Fibroblast of skin of abdomen (primary cell): ENCODE measurements at regions not wholly inside any gene's neighbourhood (a gene's known extent, or its start where the extent isn't known, plus 50 kb on each side); places are given as distances from the start of the nearest gene placed in this dataset.

Source experiments
- DNase-seq: peaks from one replicate; pipeline ENCODE4 v3.0.0-alpha.2; 2013

DNA sequence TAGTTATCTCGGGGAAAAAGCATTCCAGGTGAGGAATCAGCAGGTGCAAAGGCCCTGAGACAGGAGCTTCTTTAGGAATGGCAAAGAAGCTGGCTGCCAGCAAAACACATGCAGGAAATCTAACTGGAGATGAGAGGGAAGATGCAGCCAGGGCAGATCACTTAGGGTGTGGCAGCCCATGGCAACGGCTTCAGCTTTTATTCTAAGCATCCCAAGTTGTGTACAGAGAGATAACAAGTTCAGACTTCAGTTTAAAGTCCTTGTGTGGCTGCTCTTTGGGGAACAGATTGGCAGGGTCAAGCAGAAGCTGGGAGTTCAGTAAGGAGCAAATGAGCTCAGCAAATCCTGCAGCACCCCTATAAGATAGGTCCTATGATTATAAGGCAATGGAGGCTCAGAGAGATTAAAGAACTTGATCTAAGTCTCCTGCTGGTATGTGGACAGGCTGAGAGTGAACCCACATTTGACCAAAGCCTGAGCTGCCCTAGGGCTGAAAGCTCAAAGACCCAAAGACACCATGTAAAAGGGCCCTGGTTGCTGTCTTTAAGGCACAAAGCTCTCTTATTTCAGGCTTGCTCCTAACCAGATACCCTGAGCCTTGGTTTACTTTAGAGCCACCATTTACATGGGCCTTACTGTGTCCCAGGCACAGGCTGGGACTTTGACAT, 466.8 kb downstream of the SOX6 start:
- DNase-seq = no peak

DNA sequence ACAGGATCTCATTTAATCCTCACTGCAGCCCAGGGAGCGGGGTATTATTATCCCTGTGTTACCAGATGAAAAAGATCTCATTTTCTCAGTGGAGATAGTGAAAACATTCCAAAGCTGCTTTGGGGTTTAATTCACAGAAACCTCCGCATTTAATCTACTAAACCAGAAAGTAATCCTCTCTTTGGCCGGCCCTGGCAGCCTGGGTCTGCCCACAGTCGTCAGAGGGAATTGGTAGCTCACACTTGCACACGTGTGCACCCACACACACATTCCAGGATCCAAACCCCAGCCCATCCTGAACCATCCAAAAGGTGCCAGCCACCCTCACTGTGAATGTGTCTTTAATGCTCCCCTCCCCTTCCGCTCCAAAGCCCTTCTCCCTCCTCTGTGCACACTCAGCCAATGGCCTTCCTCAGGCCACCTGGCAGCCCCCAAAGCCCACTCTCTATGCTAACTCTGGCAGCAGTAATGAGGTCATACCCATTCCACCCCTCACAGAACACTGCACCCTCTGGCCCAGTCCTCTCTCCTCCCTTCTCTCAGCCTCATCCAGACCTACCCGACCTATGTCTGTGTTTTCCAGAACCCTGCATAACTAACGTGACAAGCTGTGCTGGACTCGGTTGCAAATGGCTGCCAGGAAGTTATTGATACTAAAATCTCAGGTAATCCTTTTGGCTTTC, 466.2 kb downstream of the SOX6 start:
- peak; percentile 43 for DNase-seq

DNA sequence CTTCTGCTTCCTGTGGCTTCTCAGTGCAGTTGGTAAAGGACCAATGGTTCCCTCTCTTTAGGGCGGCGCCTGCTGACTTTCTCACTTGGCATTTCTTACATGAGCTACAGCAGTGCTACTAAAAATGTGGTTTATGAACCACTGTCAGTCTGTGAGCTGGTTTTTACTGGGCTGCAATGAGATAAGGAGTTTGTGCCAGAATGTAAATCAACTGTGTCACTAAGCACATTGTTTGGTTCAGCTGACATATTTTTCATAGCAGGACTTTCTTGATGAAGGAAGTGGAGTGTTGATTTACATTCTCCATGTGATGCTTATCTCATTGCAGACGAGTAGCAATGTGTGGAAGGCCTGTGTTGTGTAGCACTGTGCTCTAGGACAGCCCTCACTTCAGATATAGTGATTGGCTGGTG, 463.3 kb downstream of the SOX6 start:
- peak; percentile 90 for DNase-seq

DNA sequence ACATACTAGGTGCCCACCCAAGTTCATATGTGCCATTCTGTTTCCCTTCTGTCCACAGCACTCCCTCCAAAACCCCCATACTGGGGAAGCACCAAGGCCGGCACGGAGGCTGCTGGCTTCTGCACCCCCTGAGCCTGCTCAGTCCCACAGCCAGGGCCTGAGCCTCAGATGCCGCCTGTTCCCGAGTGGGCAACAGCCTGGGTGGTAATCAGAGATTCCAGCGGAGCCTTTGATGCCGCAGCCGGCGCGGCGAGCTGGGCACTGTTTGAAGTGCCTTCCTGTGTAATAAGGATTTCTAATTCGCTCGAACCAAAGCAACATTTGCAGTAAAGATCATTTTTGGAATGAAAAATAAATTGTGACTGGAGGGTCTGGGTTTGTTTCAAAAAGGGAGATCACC, 460.3 kb downstream of the SOX6 start:
- DNase-seq = no peak

DNA sequence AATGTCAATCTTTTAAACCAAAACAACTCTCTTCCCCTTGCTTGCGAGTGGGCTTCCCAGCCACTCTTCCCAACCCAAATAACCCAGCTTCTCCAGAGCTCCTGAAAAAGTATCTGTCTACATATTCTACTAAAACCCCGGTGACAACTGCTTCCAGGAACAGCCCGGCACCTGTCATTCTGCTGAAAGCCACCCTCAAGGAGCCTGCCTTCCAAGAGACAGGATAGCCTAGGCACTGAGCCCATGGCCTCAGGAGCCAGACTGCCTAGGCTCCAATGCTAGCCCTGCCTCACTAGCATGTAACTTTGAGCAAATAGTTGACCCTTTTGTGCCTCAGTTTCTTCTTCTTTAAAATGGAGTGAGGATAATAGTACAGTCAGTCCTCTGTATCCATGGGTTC, 459.8 kb downstream of the SOX6 start:
- no peak for DNase-seq

DNA sequence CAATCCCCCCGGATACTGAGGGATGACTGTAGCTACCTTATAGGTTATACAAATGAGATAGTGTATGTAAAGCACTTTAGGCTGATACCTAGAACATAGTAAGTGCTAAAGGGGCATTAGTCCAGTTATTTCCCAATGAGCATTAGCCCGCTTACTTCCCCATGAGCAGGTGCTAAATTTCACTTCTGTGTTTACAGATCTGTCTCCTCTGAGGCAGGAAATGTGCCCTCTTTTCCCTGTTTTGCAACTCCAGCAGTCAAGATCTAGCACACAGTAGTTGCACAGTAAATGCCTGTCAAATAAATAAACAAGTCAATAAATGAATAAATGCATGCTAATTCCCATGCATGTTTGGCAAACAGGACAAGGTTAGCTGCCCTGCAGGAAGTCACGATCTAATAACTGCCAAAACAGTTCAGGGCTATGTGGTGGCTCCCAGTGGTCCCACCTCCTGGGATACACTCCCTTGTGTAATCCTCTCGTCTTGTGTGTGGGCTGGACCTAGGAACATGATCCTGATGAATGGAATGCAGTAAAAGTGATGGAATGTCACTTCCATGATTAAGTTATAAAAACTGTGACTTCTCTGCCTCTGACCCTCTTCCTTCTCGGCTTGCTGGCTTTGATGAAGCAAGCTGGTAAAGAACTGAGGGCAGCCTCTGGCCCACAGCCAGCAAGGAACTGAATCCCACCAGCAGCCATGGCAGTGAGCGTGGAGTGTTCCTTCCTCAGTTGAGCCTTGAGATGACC, 459.0 kb downstream of the SOX6 start:
- peak; percentile 58 for DNase-seq

DNA sequence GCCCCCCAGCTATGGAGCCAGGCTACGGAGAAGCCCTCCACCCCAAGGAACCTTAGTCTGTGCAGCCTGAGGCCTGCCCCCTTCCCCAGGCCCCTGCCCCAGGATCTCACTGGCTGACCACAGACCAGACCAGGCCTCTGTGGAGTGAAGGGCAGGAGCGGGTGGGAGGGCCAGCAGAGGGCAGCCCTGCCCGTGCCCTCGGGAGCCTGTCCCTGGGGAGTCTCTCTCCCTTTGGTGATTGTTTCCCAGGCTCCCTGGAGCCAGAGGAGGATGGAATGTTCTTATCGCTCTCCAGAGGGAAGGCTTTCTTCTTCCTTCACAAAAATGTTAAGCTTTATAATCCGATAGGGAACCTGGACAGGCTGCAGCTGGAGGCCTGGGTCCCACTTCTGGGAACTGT, 455.3 kb downstream of the SOX6 start:
- no peak for DNase-seq

DNA sequence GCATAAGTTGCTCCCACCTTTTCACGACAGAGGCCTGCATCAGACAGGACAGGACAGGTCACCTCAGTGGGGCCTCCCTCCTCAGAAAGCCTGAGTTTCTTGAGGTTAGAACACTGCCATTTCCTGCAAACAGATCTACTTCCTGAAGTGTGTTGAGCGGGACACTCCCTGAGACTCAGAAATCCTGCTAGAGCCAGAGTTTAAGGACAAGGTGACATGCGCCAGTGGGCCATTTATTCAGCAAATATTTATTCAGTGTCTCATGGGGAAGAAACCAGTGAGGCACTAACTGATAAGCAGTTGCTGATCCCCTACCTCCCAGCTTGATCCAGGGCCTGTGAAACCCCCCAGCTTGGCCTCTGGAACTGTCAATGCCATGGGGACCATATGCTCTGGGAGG, 454.6 kb downstream of the SOX6 start:
- no peak for DNase-seq

DNA sequence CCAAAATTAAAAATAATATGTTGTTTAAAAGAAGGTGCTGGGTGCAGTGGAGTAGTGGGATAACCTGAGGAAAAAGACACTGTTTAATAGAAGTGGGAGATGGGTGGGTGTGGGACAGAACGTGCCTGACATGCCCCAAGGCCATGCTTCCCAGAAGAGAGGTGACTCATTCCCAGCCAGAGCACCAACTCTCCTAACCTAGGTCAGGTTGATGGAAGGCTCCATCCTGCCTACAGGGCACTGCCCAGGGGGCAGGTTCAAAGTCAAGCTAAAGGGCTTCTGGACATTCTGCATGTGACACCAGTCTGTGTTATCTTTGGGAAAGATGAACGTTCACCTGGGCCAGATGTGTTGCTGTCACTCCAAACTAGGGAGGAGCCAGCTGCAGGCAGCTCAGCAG, 453.1 kb downstream of the SOX6 start:
- no peak for DNase-seq

DNA sequence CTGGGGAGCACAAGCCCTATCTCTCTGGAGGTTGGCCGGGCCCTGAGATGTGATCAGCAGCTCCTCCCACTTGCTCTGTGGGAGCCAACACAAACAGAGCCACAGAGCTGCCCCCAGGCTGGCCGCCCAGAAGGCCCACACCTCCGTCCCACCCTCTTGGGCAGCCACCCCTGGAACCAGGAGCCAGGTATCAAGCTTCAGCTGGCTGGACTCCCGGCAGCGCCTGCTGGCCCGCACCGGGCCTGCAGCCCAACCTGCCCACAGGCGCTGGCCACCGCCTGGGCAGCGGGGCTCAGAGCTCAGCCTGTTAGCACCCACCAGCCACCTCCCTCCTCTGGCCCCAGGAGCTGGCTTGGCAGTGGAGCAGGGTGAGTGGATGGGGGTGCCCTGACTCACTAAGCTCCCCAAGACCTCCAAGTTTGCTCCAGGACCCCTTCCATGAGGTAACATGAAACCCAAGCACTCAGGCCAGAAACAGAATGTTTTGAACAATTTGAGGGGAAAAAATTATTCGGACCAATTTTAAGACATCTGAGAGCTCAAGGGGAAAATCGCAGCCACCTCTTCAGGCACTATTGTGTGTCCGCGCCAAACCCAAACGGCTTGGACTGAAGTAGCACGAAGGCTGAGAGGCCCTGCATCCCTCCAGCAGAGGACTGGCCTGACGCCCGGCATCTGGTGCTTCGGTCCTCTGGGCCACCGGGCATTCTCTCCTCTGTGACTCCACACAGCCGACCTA, 450.8 kb downstream of the SOX6 start:
- no peak for DNase-seq

DNA sequence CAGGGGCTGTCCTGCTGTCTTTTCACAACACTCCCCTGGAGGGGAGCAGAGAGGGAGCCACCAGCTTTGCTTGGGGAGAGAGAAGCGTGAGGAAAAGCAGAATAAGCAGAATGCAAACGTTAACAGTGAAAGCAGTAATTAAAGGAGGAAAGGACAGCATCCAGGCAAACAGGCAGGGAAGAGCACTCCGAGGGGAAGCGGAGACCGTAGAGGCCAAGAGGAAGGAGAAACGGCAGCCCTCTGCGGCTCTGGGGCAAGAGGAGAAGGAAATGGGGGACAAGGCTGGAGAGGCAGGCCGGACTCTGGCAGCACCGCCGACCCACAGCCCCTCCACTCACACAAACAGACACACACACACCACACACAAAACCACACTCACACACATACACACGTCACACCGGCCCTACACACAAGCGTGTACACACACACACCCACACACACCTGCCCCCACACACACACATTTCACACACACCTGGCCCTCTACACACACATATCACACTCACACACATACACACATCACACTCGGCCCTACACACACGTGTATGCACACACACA, 449.8 kb downstream of the SOX6 start:
- DNase-seq = no peak

DNA sequence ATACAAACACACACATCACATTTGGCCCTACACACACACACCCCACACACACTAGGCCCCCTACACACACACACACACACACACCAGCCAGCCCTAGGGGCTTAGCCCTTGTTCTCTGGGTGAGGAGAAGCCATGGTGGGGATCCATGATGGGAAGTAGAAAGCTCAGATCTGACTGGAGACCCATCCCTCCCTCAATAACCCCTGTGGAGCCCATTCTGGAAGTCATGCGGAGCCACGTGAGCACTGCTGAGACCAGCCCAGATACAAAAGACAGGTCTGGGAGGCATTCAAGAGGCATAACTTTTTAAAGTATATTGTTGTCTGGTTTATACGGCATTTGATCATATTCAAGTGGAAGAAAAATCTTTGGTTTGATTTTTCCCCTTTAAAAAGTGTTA, 448.5 kb downstream of the SOX6 start:
- DNase-seq = no peak

DNA sequence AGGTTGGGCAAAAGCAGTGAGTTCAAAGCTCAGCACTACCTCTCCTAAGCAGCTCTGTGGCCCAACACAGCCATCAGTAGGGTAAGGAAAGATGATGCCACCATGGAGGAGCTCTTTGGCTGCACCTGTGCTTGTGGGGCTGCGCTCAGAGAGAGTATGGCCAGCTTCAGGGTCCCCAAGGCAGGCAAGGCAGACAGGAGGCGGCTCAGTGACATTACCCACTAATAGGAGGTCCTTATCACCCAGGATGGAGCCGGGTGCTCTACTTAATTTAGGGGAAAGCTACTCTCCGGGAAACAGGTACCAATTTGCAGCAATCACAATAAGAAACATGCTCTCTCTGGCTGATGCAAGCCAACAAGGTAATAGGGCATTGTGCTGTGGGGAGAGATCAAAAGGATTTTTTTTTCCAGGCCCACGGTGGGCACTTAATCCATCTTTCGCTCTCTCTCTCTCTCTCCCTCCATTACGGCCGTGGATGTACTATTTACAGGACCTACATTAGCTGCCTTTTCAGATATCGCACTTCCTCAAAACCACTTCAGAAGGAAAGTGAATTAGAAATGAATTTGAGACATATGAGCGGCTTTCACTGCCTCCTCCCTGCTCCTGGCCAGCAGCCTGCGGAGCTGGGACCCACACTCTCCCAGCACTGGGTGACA, 446.3 kb downstream of the SOX6 start:
- no peak for DNase-seq

DNA sequence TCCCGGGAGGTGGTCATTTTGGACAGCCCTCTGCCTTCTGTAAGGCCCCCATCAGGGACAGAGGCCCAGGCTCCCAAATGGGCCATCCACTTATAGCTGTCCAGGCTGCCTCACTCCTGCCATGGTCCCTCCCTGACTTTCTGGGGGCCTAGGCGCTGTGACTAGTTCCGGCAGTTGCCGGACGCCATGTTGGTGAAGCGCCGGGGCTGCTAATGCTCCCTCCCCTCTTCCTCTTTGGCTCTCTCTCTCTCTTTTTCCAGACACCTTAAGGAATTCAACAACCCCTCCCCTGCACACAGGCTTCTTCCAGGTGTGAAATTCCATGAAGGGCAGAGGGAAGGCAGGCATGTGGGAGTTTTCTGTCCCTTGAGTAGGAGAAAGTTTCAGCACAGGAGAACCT, 445.6 kb downstream of the SOX6 start:
- no peak for DNase-seq

DNA sequence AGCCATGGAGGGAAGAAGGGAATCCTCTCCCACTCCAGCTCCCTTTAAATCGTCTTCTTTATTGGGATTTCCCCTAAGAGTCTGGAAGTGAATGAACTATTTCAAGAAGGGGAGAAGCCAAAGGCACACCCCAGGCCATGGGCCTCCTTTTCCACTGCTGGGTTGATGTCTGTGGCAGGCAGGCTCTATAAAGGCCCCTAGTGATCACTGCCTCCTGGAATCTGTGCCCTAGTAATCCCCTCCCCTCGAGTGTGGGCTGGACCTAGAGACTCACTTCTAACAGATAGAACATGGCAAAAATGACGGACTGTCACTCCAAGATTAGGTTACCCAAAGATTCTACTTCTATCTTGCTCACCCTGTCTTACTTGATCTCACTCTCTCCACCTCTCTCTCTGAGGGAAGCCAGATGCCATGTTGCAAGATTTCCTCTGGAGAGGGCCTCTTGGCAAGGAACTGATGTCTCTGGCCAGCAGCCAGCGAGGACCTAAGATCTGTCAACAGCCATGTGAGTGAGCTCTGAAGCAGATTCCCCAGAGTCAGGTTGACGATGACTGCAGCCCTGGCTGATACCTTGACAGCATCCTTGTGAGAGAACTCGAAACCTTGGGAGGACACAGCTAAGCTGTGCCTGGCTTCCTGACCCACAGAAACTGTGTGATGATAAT, 444.8 kb downstream of the SOX6 start:
- DNase-seq = peak; percentile 42

DNA sequence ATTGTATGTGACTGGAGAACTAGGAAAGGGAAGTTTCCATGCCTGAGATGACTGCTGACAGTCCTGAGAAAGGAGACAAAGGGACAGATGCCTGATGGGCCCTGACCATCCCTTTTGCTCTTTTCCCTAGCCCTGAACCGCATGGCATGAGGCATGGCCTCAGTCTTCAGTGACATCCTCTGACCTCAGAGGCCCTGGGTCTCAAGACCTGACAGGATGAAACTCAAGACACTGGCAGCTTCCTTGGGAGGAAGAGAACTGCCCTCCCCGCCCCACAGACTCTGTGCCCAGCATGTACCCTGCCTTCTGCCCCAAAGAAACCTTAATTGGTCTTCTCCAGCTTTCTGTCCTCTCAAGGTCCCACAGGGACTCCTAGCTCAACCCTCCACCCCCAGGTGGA, 444.1 kb downstream of the SOX6 start:
- no peak for DNase-seq

DNA sequence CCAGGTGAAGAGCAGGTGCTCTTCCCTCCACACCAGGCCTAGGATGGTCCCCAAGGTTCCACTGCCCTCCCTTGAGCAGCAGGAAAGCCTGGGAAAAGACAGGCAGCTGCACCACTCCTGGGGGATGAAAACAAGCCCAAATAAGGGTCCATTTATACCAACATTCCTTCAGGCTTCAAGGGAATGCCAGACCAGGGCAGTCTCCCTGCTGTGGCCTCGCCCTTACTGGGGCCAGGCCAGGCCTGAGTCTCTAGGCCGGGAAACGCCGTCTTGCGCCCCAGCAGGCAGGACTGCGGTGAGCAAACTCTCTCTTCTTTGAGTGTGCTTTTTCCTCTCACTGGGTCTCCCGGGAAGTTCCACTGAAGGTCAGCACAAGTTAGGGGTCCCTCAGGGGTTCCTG, 443.5 kb downstream of the SOX6 start:
- DNase-seq = no peak

DNA sequence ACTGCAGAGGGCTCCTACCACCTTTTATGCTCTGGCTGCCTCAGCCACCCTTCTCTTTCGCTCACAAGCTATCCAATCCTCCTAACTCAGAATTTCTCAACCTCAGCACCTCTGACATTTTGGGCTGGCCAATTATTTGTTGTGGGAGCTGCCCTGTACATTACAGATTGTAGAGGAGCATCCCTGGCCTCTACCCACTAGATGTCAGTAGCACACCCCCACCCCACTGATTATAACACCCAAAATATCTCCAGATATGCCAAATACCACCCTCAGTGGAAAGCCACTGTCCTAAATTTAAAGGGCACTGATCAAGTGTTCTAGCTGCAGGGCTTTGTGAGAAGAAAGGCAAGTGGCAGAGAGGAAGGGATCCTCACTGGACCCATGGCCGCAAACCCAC, 443.1 kb downstream of the SOX6 start:
- DNase-seq = no peak
